ENCODE measurements at regions not wholly inside any gene's neighbourhood (a gene's known extent, or its start where the extent isn't known, plus 50 kb on each side); places are given as distances from the start of the nearest gene placed in this dataset.

DNA sequence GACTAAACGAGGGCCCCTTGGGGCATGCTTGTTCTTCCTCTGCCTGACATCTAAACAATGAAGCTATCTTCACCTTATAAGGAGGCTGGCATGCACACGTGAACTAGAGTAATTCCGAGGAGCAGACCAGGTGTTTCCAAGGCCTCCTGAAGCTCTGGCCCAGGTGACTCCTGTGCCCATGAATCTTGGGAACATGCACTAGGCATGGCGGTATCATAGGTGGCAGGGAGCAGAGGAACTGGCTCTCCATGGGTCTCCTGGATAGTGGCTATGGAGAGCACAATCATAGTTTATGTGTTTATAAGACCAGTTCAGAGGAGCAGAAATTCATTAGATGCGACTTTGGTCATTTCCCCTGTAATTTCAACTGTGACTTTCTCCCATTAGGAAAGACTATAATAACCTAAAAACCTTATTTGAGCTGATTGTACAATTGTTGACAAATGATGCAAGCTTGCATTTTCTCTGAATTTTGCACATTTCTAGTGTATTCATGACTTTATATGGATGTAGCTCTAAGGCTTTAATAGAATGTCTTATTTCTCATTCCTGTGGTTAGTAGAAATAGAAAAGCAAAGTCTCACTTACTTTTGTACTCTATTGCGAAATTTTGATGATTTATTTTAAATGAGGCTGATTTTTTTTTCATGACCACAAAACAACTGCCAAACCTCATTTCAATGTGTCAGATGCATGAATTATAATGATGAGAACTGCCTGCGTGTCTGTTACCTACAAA lies 135.3 kb upstream of the RPS23 start:
- no peak overlapping the region for H3K4me3 ChIP-seq (ENCODE audit: low read depth, low read length)
- ChIA-PET CTCF (interaction anchor here (0.8 to 1.6 kb wide), 2 partner anchors 25 to 62 kb away, joined by 3 to 6 read pairs; no protein-coding TSS in a partner anchor), POLR2A (interaction anchor here (0.5 to 1.2 kb wide), 5 partner anchors 9 to 1854 kb away, joined by 3 to 7 read pairs (median 3); partner anchors contain the start of gene XRCC4)
- TF ChIP-seq, protein P1, sequence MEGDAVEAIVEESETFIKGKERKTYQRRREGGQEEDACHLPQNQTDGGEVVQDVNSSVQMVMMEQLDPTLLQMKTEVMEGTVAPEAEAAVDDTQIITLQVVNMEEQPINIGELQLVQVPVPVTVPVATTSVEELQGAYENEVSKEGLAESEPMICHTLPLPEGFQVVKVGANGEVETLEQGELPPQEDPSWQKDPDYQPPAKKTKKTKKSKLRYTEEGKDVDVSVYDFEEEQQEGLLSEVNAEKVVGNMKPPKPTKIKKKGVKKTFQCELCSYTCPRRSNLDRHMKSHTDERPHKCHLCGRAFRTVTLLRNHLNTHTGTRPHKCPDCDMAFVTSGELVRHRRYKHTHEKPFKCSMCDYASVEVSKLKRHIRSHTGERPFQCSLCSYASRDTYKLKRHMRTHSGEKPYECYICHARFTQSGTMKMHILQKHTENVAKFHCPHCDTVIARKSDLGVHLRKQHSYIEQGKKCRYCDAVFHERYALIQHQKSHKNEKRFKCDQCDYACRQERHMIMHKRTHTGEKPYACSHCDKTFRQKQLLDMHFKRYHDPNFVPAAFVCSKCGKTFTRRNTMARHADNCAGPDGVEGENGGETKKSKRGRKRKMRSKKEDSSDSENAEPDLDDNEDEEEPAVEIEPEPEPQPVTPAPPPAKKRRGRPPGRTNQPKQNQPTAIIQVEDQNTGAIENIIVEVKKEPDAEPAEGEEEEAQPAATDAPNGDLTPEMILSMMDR (IDR thresholded peaks at IDR 0.05; ENCODE audit: insufficient read depth, low read length, missing control alignments): no peak
- peak; percentile 91 for DNase-seq (ENCODE audit: low read depth, low spot score)

DNA sequence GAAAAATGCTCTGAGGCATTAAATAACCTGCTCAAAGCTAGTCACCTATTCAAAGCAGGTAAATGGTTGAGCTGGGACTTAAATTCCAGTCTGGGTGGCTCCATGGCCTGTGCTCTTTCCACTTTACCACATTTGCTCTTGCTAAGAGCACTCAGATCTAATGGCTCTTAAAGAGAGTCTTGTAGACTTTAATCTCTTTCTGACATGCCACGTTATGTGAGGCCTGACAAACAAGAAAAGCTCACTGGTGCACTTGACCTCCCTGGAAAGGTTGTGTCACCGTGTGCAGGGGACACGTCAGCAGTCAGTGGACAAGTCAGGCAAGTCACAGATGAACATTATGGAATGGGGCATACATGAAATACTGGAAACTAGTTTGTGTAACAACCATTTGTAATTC lies 129.9 kb upstream of the RPS23 start:
- CTCF ChIA-PET: interaction anchor here (1.2 to 1.6 kb wide), 2 partner anchors 13 to 44 kb away, joined by 5 read pairs; no protein-coding TSS in a partner anchor
- TF ChIP-seq, protein P1 (IDR thresholded peaks at IDR 0.05; ENCODE audit: insufficient read depth, low read length, missing control alignments): no peak
- POLR2A ChIA-PET: no interaction called here
- no peak overlapping the region for H3K4me3 ChIP-seq (ENCODE audit: low read depth, low read length)
- no peak for DNase-seq (ENCODE audit: low read depth, low spot score)

DNA sequence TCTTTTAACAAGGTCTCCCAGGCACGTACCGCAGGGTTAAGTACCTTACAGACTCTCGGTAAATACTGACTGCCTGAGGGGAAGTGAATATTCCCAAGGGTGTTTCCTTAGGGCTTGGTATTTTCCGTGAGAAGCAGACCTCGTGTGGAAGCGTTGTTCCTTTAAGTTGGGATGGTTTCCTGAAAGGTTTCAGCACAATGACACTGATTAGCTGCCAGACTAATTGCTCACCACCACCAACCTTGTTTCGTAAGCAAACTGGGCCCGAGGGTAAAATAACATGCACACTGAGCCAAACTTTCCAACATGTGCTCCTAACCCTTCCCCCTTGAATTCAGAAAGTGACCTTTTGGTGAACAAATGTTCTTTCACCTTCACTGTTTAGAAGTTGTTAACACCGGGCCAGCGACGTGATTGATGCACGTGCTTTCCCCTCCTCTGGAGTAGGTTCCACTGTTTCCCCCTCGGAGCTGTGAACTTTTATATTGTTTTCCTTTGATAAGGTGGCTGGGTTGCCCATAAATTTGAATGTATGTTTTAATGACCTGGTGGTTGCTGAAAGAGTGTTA lies 128.1 kb upstream of the RPS23 start:
- POLR2A ChIA-PET: interaction anchor here (1.6 kb wide), 2 partner anchors 17 kb away, joined by 8 to 11 read pairs; no protein-coding TSS in a partner anchor
- CTCF ChIA-PET: interaction anchor here (1.1 kb wide), 1 partner anchor 69 kb away, joined by 3 read pairs; no protein-coding TSS in a partner anchor
- DNase-seq (ENCODE audit: low read depth, low spot score): peak; percentile 91
- no peak overlapping the region for H3K4me3 ChIP-seq (ENCODE audit: low read depth, low read length)
- TF ChIP-seq, protein P1 (IDR thresholded peaks at IDR 0.05; ENCODE audit: insufficient read depth, low read length, missing control alignments): no peak

DNA sequence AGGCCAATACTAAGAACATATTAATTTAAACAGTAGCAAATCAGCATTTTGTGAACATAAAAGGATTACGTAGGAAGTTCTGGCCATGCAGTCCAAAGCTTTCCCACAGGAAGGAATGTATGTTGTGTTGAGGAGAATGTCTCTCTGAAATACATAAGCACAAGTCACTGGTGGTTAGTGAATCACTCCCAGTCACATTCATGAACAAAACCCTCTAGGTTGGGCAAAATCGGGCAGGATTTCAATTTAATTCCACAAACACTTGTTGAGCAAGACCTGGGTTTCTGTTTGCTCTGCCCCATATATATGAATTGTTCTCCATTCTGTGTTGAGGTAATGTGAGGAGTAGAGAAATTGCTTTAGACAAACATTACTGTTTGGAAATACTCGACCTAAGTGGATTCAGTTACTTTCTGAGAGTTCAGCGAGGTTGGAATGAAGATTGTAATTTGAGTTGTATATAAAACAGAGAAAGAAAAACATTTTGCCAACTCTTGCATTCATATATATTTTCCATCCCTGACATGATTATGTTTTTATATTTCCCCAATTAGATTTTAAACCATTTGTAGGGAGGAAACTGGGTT lies 127.6 kb upstream of the RPS23 start:
- ChIA-PET POLR2A (interaction anchor here (1.3 to 1.6 kb wide), 2 partner anchors 16 to 19 kb away, joined by 3 to 11 read pairs; no protein-coding TSS in a partner anchor), CTCF (no interaction called here)
- peak; percentile 100 for DNase-seq (ENCODE audit: low read depth, low spot score)
- no peak overlapping the region for H3K4me3 ChIP-seq (ENCODE audit: low read depth, low read length)
- TF ChIP-seq, protein P1 (IDR thresholded peaks at IDR 0.05; ENCODE audit: insufficient read depth, low read length, missing control alignments): no peak

DNA sequence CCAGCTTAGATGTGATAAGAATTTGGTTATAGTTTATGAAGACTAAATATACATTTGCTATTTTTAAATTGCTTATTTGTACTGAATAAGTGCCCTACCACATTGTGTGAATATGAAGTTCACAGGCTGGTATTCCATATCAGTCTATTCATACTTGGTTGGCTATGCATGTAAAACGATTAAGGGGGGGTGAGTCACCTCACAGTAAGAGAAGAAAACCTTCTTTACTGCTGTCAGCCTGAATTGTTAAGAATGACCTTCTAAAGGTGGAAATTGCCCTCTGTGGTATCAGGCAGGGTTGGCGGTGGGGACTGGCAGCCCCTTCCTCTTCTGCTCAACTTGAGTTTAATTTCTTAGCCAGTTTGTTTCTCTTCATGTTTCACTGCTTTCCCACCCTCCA lies 127.0 kb upstream of the RPS23 start:
- peak; percentile 82 for DNase-seq (ENCODE audit: low read depth, low spot score)
- POLR2A ChIA-PET: interaction anchor here (0.9 to 1.6 kb wide), 3 partner anchors 8 to 19 kb away, joined by 3 to 11 read pairs (median 3); no protein-coding TSS in a partner anchor
- no peak overlapping the region for H3K4me3 ChIP-seq (ENCODE audit: low read depth, low read length)
- TF ChIP-seq, protein P1 (IDR thresholded peaks at IDR 0.05; ENCODE audit: insufficient read depth, low read length, missing control alignments): no peak
- CTCF ChIA-PET: no interaction called here
